Ishikawa (cell line): ENCODE measurements at regions not wholly inside any gene's neighbourhood (a gene's known extent, or its start where the extent isn't known, plus 50 kb on each side); places are given as distances from the start of the nearest gene placed in this dataset.

ENCODE experiments used
- CEBPB ChIP-seq: IDR thresholded peaks from 2 replicates; pipeline ENCODE4 v1.6.1; 2012
- CREB1 ChIP-seq: IDR thresholded peaks from 2 replicates; pipeline ENCODE4 v1.6.1; 2012; ENCODE audit warnings: low read depth
- EGR1 ChIP-seq: IDR thresholded peaks from 2 replicates; pipeline ENCODE4 v1.6.1; 2012
- EP300 ChIP-seq: IDR thresholded peaks from 2 replicates; pipeline ENCODE4 v1.6.1; 2012; ENCODE audit warnings: borderline replicate concordance
- FOXM1 ChIP-seq: IDR thresholded peaks from 2 replicates; pipeline ENCODE4 v1.6.1; 2012; ENCODE audit warnings: low read depth, borderline replicate concordance
- MAX ChIP-seq: IDR thresholded peaks from 2 replicates; pipeline ENCODE4 v1.6.1; 2012
- NFIC ChIP-seq: IDR thresholded peaks from 2 replicates; pipeline ENCODE4 v1.6.1; 2012
- RAD21 ChIP-seq: IDR thresholded peaks from 2 replicates; pipeline ENCODE4 v1.6.1; 2012; ENCODE audit warnings: low read depth
- TAF1 ChIP-seq: IDR thresholded peaks from 2 replicates; pipeline ENCODE4 v1.6.1; 2012; ENCODE audit warnings: low read depth, mild to moderate bottlenecking
- TCF12 ChIP-seq: IDR thresholded peaks from 2 replicates; pipeline ENCODE4 v1.6.1; 2012; ENCODE audit warnings: low read depth
- TEAD4 ChIP-seq: IDR thresholded peaks from 2 replicates; pipeline ENCODE4 v1.6.1; 2012
- YY1 ChIP-seq: IDR thresholded peaks from 2 replicates; pipeline ENCODE4 v1.6.1; 2012; ENCODE audit warnings: low read depth
- ZBTB7A ChIP-seq: IDR thresholded peaks from 2 replicates; pipeline ENCODE4 v1.6.1; 2012; ENCODE audit warnings: low read depth
- TF ChIP-seq, protein P1 (sequence below): IDR thresholded peaks from 2 replicates; pipeline ENCODE4 v1.6.1; 2012
- TF ChIP-seq, protein P2 (sequence below): IDR thresholded peaks from 2 replicates; pipeline ENCODE4 v1.6.1; 2012; ENCODE audit warnings: low read depth, mild to moderate bottlenecking

DNA sequence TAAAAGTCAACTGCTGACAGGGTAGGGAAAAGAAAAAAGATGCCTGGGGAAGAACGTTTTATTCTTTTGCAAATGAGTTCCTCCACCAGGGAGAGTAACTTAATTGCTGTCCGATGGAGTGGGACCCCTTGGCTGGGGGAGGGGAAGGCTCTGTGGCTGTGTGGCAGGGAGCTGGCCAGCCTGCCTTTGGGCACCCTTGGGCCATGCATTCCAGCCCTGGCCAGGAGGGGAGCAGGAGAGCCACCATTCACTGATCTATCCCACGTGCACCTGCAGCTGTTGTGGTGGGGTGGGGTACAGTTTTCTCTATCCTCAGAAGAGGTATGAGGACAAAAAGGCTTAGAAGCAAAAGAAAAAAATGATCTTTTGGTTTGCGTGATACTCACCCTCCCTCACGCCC, 116.9 kb downstream of the KCNK1 start:
- TF ChIP-seq NFIC (no peak), EGR1 (no peak), ZBTB7A (no peak), EP300 (no peak), CREB1 (no peak), TEAD4 (no peak), MAX (no peak), TAF1 (no peak), TCF12 (no peak), FOXM1 (no peak), RAD21 (no peak)
- TF ChIP-seq, protein P1, sequence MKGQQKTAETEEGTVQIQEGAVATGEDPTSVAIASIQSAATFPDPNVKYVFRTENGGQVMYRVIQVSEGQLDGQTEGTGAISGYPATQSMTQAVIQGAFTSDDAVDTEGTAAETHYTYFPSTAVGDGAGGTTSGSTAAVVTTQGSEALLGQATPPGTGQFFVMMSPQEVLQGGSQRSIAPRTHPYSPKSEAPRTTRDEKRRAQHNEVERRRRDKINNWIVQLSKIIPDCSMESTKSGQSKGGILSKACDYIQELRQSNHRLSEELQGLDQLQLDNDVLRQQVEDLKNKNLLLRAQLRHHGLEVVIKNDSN, result no peak
- TF ChIP-seq, protein P2, sequence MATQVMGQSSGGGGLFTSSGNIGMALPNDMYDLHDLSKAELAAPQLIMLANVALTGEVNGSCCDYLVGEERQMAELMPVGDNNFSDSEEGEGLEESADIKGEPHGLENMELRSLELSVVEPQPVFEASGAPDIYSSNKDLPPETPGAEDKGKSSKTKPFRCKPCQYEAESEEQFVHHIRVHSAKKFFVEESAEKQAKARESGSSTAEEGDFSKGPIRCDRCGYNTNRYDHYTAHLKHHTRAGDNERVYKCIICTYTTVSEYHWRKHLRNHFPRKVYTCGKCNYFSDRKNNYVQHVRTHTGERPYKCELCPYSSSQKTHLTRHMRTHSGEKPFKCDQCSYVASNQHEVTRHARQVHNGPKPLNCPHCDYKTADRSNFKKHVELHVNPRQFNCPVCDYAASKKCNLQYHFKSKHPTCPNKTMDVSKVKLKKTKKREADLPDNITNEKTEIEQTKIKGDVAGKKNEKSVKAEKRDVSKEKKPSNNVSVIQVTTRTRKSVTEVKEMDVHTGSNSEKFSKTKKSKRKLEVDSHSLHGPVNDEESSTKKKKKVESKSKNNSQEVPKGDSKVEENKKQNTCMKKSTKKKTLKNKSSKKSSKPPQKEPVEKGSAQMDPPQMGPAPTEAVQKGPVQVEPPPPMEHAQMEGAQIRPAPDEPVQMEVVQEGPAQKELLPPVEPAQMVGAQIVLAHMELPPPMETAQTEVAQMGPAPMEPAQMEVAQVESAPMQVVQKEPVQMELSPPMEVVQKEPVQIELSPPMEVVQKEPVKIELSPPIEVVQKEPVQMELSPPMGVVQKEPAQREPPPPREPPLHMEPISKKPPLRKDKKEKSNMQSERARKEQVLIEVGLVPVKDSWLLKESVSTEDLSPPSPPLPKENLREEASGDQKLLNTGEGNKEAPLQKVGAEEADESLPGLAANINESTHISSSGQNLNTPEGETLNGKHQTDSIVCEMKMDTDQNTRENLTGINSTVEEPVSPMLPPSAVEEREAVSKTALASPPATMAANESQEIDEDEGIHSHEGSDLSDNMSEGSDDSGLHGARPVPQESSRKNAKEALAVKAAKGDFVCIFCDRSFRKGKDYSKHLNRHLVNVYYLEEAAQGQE, result no peak

DNA sequence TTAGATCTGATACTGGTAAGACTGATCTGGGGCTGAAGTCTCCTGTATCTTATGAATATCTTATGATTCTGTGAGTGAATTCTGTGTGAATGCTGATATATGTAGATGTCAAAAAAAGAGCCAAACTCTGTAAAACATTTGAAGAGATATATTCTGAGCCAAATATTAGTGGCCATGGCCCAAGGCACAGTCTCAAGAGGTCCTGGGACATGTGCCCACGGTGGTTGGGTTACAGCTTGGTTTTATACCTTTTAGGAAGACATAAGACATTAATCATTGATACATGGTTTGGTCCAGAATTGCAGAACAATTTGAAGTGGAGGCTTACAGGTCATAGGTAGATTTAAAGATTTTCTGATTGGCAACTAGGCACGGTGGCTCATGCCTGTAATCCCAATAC, 118.3 kb downstream of the KCNK1 start:
- TF ChIP-seq TEAD4 (no peak), EP300 (no peak), CEBPB (no peak), ZBTB7A (no peak), TCF12 (no peak), NFIC (no peak), FOXM1 (no peak), EGR1 (no peak), CREB1 (no peak), TAF1 (no peak)
- TF ChIP-seq, protein P2, result no peak

- TF ChIP-seq YY1, result no peak
- TF ChIP-seq, protein P1, result no peak
- TF ChIP-seq ZBTB7A, result no peak
- TF ChIP-seq CREB1, result no peak
- TF ChIP-seq CEBPB, result no peak
- TF ChIP-seq MAX, result no peak
- TF ChIP-seq RAD21, result no peak
- TF ChIP-seq, protein P2, result no peak
- no peak for TF ChIP-seq TAF1
- no peak for TF ChIP-seq EGR1
- TF ChIP-seq EP300, result no peak
- no peak for TF ChIP-seq FOXM1
- no peak for TF ChIP-seq TCF12
Measured at GRCh38 chr1:233734456-233734855, 120.5 kb downstream of the KCNK1 start.

GRCh38 chr1:233735331-233735730, 121.4 kb downstream of the KCNK1 start:
- TF ChIP-seq TCF12, result no peak
- no peak for TF ChIP-seq ZBTB7A
- TF ChIP-seq RAD21, result no peak
- TF ChIP-seq FOXM1, result no peak
- no peak for TF ChIP-seq TEAD4
- TF ChIP-seq YY1, result no peak
- no peak for TF ChIP-seq CREB1
- no peak for TF ChIP-seq CEBPB
- TF ChIP-seq, protein P2, result no peak
